Breast epithelium (tissue), 3 donors: ENCODE measurements at regions not wholly inside any gene's neighbourhood (a gene's known extent, or its start where the extent isn't known, plus 50 kb on each side); places are given as distances from the start of the nearest gene placed in this dataset.

Source experiments
- CTCF ChIP-seq, 3 donors: fragments of 450-650 bp; IDR thresholded peaks; one replicate each; pipeline ENCODE4 v1.5.1; 2016 to 2017; ENCODE audit warnings: antibody characterized with exemption in 3 of 3, mild to moderate bottlenecking in 3 of 3, moderate library complexity in 3 of 3
- POLR2A ChIP-seq: fragments of 450-650 bp; IDR thresholded peaks from one replicate; pipeline ENCODE4 v1.6.1; 2016; ENCODE audit warnings: antibody characterized with exemption, mild to moderate bottlenecking, moderate library complexity
- POLR2AphosphoS5 ChIP-seq, 3 donors: sonication (generic); formaldehyde crosslinking; IDR thresholded peaks; one replicate each; pipeline ENCODE4 v1.6.1; 2017; ENCODE audit warnings: antibody characterized with exemption in 3 of 3

- TF ChIP-seq CTCF (IDR thresholded peaks at IDR 0.05) (no peak), POLR2A (no peak), POLR2AphosphoS5 (IDR thresholded peaks at IDR 0.05) (no peak)
These were observed 365.3 kb downstream of the REEP3 start for GRCh38 chr10:63886281-63887022.
